HG02973 (cell line): ENCODE measurements at regions not wholly inside any gene's neighbourhood (a gene's known extent, or its start where the extent isn't known, plus 50 kb on each side); places are given as distances from the start of the nearest gene placed in this dataset.

Experiments used
- ATAC-seq: cut with Tn5 transposase; IDR thresholded peaks from one replicate; pipeline ENCODE4 v1.9.1; 2021; ENCODE audit warnings: moderate library complexity; ENCODE audit not compliant: unreplicated experiment

DNA sequence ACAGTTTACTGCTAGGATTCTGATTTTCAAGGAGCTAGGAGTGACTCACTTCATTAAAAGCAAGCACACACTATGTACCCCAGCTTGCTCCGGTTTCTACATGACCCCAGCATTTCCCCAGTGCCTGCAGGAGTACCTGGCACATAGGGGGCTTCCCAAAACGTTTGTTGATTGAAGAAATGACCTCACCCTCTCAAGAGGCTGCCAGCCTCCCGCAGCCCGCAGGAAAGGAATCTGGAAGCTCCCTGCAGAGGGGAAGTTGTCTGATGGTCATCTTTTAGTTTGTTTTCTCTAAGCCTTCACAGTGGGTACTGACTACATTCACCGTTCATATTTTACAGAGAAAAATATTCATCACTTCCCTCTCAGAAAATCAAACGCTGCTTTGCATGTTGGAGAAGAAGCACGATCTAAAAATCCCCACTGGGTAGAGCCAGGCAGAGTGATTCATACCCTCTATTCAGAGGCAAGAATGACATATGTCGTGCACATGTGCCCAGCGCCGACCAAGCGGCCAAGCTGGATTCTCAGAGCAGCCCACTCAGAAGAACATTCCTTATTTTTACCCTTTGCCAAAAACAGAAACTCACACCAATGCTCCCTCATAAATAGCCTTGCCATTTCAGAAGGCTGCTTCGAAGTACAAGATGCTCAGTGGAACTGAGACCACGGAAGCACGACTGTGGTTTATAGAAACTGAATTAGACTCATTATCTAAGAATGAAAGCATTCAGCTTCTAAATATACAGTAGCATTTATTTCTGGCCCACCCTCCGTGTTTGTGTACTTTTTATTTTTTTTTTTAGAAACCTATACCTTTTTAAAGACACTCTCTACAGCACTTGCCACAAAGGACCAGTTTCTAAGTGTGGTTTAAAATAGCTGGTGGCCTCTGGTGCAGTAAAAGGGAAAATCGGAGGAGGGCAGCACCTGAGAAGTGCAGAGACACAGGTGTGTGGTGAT lies 143.2 kb downstream of the MIS18A start:
- ATAC-seq: peak; percentile 62

DNA sequence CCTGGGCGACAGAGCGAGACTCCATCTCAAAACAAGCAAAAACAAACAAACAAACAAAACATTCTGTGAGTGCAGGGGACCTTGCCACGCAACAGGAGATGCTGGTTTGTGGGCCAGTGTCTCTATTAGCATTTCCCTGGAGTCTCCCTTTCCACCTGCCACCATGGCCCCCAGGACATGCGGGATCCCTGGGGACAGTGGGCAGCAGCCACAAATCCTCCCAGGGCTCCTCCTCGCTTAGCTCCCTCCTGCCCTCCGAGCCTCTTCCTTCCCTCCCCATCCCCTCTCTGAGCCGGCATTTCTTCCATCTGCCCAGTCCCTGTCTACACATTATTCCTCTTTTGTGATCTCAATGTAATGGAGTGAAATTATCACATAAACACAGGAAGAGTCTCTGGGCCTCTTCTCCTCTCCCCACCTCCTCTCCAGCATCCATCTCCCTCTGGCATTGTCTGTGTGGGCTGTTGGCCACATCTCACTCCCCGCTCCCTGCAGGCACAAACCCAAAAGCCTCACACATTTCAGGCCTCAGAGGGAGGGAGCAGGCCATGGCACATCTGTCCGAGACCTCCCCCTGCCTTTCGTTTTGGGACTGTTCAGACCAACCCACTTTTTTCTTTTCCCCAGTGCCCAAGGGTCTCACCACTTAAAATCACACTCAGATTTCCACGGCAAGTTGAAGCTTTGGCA lies 144.3 kb downstream of the MIS18A start:
- ATAC-seq: no peak

DNA sequence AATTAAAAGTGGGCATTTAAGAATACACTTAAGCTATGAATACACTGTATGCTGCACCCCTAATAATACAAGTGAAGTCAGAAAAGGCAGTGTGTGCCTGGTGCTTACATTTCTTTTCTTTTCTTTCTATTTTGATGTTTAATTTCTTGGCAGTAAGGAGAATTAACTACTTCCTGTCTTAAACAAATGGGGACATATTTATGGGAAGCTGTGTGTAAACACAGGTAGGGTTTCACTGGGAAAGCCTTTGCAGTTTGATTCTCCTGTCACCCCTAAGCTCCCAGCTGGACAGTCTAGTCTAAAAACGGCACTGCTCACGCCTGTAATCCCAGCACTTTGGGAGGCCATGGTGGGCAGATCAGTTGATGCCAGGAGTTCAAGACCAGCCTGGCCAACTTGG lies 146.0 kb downstream of the MIS18A start:
- no peak for ATAC-seq

DNA sequence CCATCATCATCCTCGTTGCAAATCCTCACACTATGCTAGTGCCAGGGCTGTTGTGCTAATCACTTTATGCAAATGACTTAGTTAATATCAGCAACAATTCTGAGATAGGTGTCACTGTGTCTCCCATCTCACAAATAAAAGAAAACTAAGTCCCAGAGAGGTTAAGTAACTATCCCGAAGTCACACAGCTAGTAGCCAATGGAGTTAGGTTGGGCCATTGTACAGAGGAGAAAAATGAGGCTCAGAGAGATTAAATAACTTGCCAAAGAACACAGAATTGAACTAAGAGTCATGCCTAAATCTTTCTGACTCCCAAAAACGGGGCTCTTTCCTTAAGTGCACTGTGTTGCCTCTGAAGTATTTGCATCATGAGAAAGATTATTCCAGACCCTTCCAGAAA lies 146.4 kb downstream of the MIS18A start:
- no peak for ATAC-seq

DNA sequence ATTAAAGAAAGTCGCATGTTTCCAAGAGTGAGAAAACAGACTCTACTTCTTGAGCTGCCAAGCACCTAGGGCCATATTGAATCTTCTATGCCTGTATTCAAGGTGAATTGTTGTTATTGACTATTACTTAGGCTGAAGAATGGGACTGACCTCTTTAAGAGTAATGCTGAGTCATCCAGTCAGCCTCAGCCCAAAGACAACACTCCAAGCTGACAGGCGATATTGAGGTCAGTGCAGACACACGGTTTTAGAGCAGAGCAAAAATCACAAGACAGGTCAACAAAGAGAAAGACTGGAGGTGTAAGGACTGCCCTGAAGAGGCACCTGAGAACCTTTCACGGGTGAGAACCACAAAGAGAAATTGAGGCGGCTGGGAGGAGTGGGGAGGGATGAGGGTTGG lies 146.9 kb downstream of the MIS18A start:
- no peak for ATAC-seq

DNA sequence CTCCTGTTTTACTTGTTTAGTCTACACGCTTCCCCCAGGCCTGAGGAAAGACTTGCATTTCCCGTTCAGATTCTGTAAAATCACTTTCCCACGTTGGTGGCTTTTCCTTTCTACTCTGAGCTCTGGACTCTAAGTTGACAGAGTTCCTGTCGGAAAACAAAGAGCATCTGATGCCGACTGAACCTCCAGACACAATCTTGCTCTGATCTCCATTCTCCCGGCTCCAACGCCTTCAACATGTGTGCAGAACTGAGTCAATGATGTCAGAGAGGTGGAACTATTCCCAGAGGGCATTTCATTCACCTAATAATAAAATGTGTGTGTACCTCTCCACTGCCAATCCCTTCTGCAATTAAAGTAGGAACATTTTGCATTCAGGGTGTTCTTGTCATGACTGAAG lies 147.7 kb downstream of the MIS18A start:
- no peak for ATAC-seq

DNA sequence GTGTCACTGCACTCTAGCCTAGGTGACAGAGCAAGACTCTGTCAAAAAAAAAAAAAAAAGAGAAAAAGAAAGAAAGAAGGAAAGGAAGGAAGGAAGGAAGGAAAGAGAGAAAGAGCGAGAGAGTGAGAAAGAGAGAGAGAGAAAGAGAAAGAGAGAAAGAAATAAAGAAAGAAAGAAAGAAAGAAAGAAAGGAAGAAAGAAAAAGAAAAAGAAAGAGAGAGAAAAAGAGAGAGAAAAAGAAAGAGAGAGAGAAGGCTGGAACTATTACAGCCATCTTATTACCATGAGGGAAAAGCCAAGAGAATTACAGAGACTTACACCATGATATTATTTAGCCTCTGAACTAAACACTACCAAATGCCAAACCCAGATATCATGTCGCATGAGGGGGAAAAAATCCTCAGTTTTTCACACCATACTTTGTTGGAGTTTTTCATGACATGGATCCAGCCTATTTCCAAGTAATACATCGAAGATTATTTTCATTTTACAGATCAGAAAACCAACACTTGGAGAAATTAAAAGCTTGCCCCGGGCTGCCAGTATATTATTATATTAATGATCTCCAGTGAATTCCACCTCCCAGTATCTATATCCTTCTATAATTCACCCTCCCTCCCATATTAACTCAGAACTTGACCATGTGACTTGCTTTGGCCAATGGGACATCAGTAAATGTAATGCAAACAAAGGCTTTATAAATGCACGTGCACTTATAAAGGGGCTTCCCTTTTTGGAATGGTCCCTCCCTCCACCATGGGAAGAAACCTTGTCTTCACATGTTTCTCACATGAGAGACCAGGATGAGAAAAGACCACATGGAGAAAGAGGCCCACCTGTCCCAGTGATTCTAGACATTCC lies 148.6 kb downstream of the MIS18A start:
- ATAC-seq: no peak

DNA sequence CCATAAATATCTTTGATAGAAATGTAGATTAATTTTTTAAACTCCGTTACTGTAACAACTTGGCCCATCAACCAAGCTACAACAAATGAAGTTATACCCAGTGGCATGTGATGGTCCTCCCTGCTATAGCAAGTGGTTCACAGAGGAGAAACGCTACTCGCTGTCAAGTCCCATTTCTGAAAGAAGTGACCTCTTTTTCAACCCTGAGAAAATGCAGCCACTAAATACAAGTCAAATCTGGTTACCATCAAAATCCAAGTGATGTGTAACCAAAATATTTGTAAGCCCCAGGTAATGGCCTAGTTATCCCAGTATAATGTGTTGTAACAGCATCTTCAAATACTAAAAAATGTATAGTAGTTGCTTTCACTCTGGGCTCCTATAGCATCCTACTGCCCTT lies 151.8 kb downstream of the MIS18A start:
- no peak for ATAC-seq

DNA sequence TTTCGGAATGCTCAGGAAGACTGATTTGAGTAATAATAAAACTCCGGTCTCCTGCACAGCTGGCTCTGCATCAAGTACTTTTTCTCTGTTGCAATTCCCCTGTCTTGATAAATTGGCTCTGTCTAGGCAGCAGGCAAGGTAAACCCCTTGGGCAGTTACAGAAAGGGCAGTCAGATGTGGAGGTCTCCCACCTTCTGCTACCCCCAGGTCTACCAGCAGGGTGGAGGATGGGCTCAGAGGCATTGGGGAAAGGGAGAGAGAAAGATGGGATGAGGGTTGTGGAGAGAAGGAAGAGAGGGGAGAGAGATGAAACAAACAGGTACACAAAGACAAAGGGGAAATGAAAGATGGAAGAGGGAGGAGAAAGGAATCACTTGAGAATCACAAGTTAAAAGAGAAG lies 156.8 kb downstream of the MIS18A start:
- ATAC-seq: no peak

DNA sequence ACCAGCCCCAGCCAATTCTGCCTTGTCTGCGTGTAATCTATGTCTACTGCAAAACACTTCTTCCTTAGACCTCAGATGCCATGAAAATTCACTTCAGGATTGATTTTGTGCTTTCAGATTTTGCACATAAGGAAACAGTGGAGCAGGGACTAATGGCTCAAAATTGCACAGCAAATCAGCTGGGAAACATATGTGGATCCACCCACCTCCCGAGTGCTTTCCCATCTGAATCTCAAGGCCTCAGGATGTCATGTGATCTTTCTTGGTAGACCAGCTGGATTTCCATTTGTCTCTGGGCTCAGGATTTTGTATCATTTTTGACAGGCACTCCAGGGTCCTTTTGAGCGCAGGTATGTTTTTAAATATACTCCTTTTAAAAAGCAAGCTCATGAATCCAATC lies 158.6 kb downstream of the MIS18A start:
- ATAC-seq: no peak

DNA sequence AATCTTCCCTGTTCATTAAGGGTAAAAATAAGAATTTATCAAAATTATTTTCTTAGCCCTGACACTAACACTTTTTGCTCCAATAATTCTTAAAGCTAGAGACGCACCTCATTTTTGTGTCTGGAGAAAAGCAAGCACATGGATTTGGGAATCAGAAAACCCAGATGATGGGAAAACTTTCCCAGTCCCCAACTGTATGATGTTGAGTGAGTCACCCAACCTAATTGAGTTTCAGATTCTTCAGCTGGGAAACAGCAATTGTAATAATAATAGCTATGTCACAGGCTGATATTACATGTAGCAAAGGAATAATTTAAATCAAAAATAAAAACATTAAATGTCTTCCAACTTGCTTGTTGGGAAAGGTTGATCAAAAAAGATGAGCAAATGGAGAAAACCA lies 159.0 kb downstream of the MIS18A start:
- ATAC-seq: no peak

DNA sequence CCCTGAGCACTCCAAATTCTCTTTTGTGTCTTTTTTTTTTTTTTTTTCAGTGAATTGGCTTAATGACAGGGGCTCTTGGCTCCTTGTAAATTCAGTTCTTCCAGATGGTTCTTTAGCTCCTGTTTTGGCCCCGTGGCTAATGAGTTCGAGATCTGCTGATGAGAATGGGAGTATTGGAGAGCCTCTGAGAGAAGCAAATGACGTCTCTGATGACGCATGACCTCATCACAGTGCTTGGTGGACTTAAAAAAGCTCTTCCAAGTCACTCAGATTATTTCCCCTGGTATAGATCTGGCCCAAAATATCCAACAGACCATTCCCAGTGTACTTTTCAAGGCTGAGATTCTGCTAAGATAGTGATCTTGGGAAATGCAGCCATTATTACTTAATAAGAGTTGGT lies 159.5 kb downstream of the MIS18A start:
- no peak for ATAC-seq

DNA sequence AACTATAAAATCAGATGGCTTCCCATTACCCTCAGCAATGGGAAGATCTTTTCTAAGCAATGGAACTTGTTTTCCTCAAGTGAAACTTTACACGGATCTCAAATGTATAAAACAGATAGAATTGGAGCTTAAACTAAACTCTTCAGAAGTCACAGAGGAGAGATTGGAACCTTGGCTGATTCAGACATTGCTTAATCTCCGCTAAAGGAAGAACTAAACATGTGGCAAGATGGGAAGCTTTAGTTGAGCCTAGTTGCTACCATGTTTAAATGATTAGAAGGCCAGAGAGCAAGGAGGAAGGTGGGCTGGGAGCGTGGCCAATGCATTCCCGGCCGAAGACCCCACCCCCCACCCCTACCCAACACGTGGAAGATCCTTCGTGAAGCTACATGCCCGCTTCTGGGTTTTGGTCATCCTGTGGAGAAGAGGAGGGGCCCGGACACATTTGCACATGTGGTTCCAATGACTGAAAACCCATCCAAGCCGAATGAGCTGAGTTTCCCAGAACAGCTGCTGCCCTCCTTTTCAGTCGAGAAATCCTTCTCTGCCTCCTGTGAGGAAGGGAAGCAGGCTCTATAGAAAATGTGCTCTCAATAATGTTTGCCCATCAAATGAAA lies 164.3 kb downstream of the MIS18A start:
- no peak for ATAC-seq

DNA sequence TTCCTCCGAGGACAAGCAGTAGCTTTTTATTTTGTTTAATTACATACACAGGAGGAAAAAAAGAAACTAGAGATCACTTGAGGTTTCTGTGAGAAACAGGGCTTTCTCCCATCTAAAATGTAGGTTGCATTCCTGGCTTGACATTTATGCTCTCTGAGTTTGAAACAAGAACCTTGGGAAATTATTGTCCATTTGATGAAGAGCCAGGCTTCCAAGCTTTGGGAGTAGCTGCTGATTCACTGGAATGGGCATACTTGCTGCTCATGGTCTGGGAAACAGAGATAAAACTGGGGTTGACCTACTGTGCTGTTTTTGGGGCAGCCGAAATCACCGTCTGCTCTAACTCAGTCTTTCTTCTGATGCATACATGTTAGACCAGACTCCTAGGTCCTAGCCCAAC lies 165.4 kb downstream of the MIS18A start:
- no peak for ATAC-seq

DNA sequence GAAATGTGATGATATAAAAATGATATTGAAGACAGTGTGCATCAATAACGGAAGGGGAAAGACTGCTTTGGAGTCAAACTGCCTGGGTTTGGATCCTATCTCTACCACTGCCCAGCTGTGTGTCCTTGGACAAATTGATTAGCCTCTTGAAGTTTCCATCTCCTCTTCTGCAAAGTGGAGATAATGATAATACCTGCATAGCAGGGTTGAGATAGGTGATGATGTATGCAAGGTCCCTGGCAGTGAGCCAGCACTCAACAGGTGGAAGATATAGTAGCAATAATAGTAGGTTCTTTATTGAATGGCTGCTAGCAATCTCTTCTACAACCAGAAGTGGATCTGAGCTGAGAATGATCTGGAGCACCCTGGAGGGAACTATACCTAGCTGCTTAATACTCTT lies 166.7 kb downstream of the MIS18A start:
- no peak for ATAC-seq

DNA sequence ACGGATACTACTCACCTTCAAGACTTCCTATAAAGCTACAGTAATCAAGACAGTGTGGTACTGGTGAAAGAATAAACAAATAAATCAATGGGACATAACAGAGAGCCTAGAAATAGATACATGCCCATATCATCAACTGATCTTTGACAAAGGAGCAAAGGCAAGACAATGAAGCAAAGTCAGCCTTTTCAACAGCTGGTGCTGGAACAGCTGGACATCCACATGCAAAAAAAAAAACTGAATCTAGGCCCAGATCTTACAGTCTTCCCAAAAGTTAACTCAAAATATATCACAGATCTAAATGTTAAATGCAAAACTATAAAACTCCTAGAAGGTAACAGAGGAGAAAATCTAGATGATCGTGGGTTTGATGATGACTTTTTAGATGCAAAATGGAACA lies 170.3 kb downstream of the MIS18A start:
- no peak for ATAC-seq

DNA sequence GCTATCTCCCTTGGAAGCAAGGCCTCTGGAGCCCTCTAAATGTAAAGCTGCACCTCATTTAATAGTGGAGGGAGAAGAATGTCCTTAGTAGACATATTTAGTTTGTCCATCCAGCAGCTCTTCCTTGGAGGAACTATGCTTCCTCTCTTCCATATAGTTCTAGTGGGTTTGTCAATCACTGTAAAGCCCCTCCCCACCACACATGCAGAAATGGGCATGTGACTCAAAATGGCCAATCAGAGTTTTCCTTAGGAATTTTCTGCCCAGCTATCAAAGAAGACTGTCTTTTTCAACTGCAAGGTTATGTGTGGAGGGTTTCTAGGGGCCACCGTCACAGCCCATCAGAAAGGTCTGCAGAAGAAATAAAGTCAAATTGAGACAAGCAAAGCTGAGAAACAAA lies 175.5 kb downstream of the MIS18A start:
- no peak for ATAC-seq

DNA sequence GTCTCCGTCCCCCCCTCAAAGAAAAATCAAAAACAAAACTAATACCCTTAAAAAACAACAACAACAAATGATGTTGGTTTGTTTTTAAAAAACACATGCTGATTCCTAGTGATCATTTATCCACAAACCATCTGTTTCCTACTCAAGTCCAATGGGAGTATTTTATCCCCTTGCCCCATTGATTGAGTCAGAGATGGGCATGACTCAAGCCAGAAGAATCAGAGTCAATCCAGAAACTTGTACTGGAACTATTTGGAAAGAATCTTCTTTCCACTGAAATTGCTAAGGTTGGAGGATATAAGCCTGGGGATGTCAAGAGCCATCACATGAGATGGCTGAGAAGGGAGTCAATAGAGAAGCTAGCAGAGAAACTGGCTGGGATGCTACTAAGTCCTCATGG lies 176.4 kb downstream of the MIS18A start:
- ATAC-seq: no peak

DNA sequence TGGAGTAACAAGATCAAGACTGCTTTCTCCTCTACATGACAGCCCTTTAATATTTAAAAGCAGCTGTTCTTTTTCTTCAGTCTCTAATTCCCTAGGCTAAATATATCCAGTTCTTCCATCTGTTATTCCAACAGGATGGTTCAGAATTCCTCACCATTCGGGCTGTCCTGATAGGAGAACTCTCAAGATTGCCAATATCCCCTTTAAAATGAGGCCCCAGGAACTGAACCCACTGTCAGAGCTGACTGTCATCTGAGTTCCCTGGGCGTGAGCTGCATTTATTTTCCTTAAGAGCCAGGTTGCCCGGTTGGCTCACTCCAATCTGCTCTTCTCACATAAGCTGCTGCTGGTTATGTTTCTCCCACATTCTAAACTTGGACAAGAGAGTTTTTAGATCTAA lies 177.6 kb downstream of the MIS18A start:
- no peak for ATAC-seq

DNA sequence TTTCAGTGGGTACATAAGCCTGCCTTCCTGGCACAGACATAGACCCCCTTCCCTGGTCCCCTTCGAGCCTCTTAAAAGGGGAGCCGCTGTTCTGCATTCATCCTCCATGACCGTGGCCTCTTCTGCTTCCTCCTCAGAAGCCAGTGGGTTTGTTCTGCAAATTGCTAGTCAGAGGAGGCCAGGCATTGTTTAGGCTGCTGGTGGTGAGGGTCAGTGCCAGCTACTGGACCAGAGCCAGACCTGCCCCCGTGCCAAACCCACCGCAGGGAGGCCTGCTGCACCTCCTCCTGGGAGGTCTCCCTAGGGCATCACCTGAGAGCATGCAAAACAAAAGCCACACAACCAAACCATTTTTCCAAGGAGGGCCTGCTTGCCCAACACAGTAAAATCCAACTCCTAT lies 178.4 kb downstream of the MIS18A start:
- no peak for ATAC-seq

DNA sequence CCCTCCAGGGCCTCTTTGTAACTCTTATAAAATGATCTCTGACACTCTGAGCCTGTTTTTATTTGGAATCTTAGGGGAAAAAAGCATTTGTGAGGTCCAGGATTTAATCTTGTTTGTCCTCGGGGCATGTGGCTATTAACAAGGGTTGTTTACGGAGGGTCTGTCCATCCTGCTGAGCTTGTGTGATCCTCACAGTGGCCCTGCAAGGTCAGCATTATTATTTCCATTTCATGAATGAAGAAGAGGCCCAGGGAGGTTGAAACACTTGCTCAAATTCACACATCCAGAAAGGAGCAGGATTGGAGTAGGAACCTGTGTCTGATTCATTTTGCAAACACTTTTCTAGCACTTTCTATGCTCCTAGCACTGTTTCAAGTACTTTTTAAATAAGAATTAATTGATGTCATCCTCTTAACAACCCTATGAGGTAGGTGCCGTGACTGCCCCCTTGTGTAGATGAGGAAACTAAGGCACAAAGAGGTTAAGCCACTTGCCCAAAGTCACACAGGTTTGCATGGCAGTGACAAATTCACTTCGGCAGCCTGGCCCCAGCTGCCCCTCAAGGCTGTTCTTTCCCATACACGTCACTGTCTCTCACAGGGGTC lies 178.9 kb downstream of the MIS18A start:
- ATAC-seq: no peak
